K562 (cell line): ENCODE measurements at regions not wholly inside any gene's neighbourhood (a gene's known extent, or its start where the extent isn't known, plus 50 kb on each side); places are given as distances from the start of the nearest gene placed in this dataset.

Experiments
- ATAC-seq: fragments of 200-7000 bp; cut with Tn5 transposase; 3 replicates; pipeline ENCODE4 v1.9.1; 2020; ENCODE audit warnings: moderate library complexity
- BruUV-seq: library from RNA; stranded (reverse); fragments of 400-500 nt; replicated peaks from 2 replicates; lab custom pipeline; 2021; lab: Mats Ljungman, UMichigan
- CTCF ChIA-PET: fragments of 300-600 bp; formaldehyde crosslinking; extraction: SDS; loops from one replicate; lab custom pipeline; 2021; ENCODE audit warnings: low intra/inter-chr PET ratio; lab: Yijun Ruan, JAX
- POLR2A ChIA-PET: fragments of 300-600, 350-650 bp; sonication (Branson Sonifier 250); formaldehyde crosslinking; extraction: SDS; loops from one replicate; lab custom pipeline; 2021; ENCODE audit warnings: antibody characterized with exemption, inconsistent platforms; lab: Yijun Ruan, JAX
- DNase-seq, 4 experiments: peaks; one replicate each; pipeline versions ENCODE4 v3.0.0 to v3.0.0-alpha.2; 2011 to 2018; ENCODE audit warnings: low spot score in 3 of 4, mixed read lengths in 3 of 4; ENCODE audit errors: extremely low read depth in 1 of 4
- FAIRE-seq: peaks from 2 replicates; lab custom pipeline; 2011; peaks lifted over from hg19 to GRCh38; lab: Jason Lieb, UNC
- H2AFZ ChIP-seq: 2 replicates; pipeline ENCODE4 v1.6.0; 2011; ENCODE audit warnings: low read depth, low read length, control low read depth, inconsistent platforms
- H3K27ac ChIP-seq: fragments of 200-600 bp; 3 replicates; pipeline ENCODE4 v1.8.0; 2011; ENCODE audit warnings: low read depth, mild to moderate bottlenecking, control low read depth, inconsistent platforms, low read length, moderate library complexity, mixed read lengths; ENCODE audit errors: extremely low read depth
- H3K27me3 ChIP-seq, 2 experiments: fragments of 300-600 bp in 1 of 2; 2 replicates in 1 of 2; 3 replicates in 1 of 2; pipeline versions ENCODE4 v1.6.0 to v1.8.0; 2011; ENCODE audit warnings: inconsistent platforms in 2 of 2, low read length in 2 of 2, mild to moderate bottlenecking in 1 of 2, mixed read lengths in 1 of 2, moderate library complexity in 1 of 2; ENCODE audit not compliant: control insufficient read depth in 2 of 2, insufficient read depth in 2 of 2
- H3K36me3 ChIP-seq: fragments of 300-600 bp; 3 replicates; pipeline ENCODE4 v1.8.0; 2011; ENCODE audit warnings: mild to moderate bottlenecking, low read length, inconsistent platforms; ENCODE audit not compliant: control insufficient read depth, insufficient read depth
- H3K4me1 ChIP-seq, 2 experiments: fragments of 200-600 bp in 1 of 2; replicated peaks in 1 of 2; 2 replicates in 1 of 2; 3 replicates in 1 of 2; pipeline versions ENCODE4 v1.5.1 to v1.8.0; 2011; ENCODE audit warnings: inconsistent platforms in 2 of 2, low read length in 2 of 2, mild to moderate bottlenecking in 1 of 2, mixed read lengths in 1 of 2, moderate library complexity in 1 of 2; ENCODE audit not compliant: control insufficient read depth in 2 of 2, insufficient read depth in 2 of 2
- H3K4me2 ChIP-seq: 2 replicates; pipeline ENCODE4 v1.6.1; 2011; ENCODE audit warnings: low read length, control low read depth, inconsistent platforms, mixed read lengths; ENCODE audit not compliant: insufficient read depth
- H3K4me3 ChIP-seq: fragments of 200-600 bp; sonication (generic), shearing (Covaris generic); 2 replicates; pipeline ENCODE4 v1.5.1; 2016; ENCODE audit warnings: control low read depth, inconsistent platforms
- H3K79me2 ChIP-seq: fragments of 200-600 bp; 3 replicates; pipeline ENCODE4 v1.8.0; 2011; ENCODE audit warnings: low read length, inconsistent platforms; ENCODE audit not compliant: control insufficient read depth, insufficient read depth
- H3K9ac ChIP-seq, 2 experiments: 2 replicates each; pipeline versions ENCODE4 v1.6.0 to v1.6.1; 2011; ENCODE audit warnings: low read depth in 2 of 2, low read length in 2 of 2, control low read depth in 1 of 2, inconsistent platforms in 1 of 2, mild to moderate bottlenecking in 1 of 2, mixed read lengths in 1 of 2; ENCODE audit not compliant: insufficient read depth in 1 of 2
- H3K9me1 ChIP-seq: one replicate; pipeline ENCODE4 v1.6.0; 2011; ENCODE audit warnings: inconsistent platforms, mild to moderate bottlenecking, low read length, moderate library complexity; ENCODE audit not compliant: control insufficient read depth, insufficient read depth
- H3K9me3 ChIP-seq: replicated peaks from 2 replicates; pipeline ENCODE4 v1.5.1; 2011; ENCODE audit warnings: low read depth, low read length, inconsistent platforms; ENCODE audit not compliant: control insufficient read depth, insufficient read depth
- H4K20me1 ChIP-seq: replicated peaks from 2 replicates; pipeline ENCODE4 v1.6.1; 2011; ENCODE audit warnings: low read length, inconsistent platforms, mixed read lengths; ENCODE audit not compliant: control insufficient read depth, insufficient read depth
- MAFF ChIP-seq: IDR thresholded peaks from 2 replicates; pipeline ENCODE4 v1.6.1; 2012; ENCODE audit warnings: low read length, improper control_type of control experiment
- MAFK ChIP-seq: IDR thresholded peaks from 2 replicates; pipeline ENCODE4 v1.6.1; 2011; ENCODE audit warnings: low read length, improper control_type of control experiment
- NFXL1 ChIP-seq: fragments of 450-650 bp; formaldehyde crosslinking; IDR thresholded peaks from 2 replicates; pipeline ENCODE4 v1.4.0; 2021; ENCODE audit warnings: mild to moderate bottlenecking
- POU5F1 ChIP-seq: fragments of 150-350 bp; IDR thresholded peaks from 2 replicates; pipeline ENCODE4 v1.6.1; 2014; ENCODE audit warnings: borderline replicate concordance, low read length, low read depth, mild to moderate bottlenecking; ENCODE audit not compliant: partially characterized antibody
- RBFOX2 ChIP-seq: fragments of 200-400 bp; formaldehyde crosslinking; IDR thresholded peaks from 2 replicates; pipeline ENCODE4 v1.6.1; 2017; ENCODE audit warnings: low read depth, mild to moderate bottlenecking, low read length, moderate library complexity
- SMARCB1 ChIP-seq: IDR thresholded peaks from 2 replicates; pipeline ENCODE4 v1.6.1; 2011; ENCODE audit warnings: improper control_type of control experiment, low read depth; ENCODE audit not compliant: insufficient read length
- ZNF695 ChIP-seq: fragments of 450-650 bp; formaldehyde crosslinking; IDR thresholded peaks from 2 replicates; pipeline ENCODE4 v1.4.0; 2020; ENCODE audit warnings: mild to moderate bottlenecking, moderate library complexity
- ZNF77 ChIP-seq: fragments of 250-450 bp; sonication (Bioruptor Pico); IDR thresholded peaks from 2 replicates; pipeline ENCODE4 v1.5.0; 2020
- in situ Hi-C: fragments of 300-500 bp; cut with MboI; formaldehyde crosslinking; loops from 4 replicates; pipeline ENCODE4 v1.15.0; 2018; ENCODE audit warnings: inconsistent platforms, mixed read lengths
- intact Hi-C: fragments of 100-400 bp; cut with micrococcal nuclease; formaldehyde crosslinking; loops from 2 replicates; pipeline ENCODE4 v1.14.2; 2022
- TF ChIP-seq, protein P1 (sequence below), 3 experiments: fragments of 200-800 bp in 1 of 3; sonication (Bioruptor generic) in 1 of 3; sonication (generic) in 1 of 3; formaldehyde crosslinking in 1 of 3; IDR thresholded peaks; 2 replicates each; pipeline versions ENCODE4 v1.6.1 to v1.8.0; 2016 to 2022; ENCODE audit warnings: mild to moderate bottlenecking in 2 of 3, missing compliant biosample characterization in 2 of 3, missing genetic modification characterization in 2 of 3, missing genetic modification reagents in 1 of 3

DNA sequence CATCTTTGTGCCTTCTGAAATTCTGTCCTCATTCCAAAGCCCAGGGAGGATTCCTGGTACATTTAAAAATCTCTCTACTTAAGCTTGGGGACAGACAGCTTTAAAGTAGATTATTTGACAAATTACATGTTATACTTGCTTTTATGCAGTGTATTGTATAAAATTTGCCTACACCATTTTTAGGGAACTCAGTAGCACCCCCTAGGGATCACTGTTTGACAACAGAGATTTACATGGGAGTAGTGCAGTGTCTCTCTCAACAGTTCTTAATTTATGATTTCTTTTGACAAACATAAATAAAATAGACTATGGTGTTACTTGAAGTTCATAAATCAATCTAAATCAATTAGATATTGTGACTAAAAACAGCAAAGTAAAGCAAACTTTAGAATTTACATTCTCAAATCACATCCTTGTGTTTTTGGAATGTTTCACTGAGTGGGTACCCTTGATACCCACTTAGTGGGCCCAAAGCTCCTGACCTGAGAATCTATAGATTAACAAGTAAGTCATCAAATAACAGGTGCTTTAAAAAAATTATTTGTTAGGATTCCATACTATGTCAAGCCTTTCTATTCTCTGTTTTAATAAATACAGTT is 428.8 kb downstream of the DYNC2H1 start:
- Histone ChIP-seq H3K79me2 (no peaks in the 10 kb centered on the region), H3K27me3 (no peaks in the 10 kb centered on the region), H3K27ac (no peak overlapping the region), H3K4me3 (no peak overlapping the region), H3K36me3 (no peaks in the 10 kb centered on the region), H3K9me1 (no peaks in the 10 kb centered on the region), H3K9me3 (no peaks in the 10 kb centered on the region; the same call in 1 of the 2 replicates), H3K9ac (no peak overlapping the region), H2AFZ (no peak overlapping the region), H4K20me1 (no peaks in the 10 kb centered on the region), H3K4me2 (no peak overlapping the region), H3K4me1 (no peaks in the 10 kb centered on the region)
- no TSS peak for BruUV-seq
- ATAC-seq (no peak), DNase-seq (peak in 1 of 4 experiments; percentile 1), FAIRE-seq (no peak)
- TF ChIP-seq, protein P1, sequence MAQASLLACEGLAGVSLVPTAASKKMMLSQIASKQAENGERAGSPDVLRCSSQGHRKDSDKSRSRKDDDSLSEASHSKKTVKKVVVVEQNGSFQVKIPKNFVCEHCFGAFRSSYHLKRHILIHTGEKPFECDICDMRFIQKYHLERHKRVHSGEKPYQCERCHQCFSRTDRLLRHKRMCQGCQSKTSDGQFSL (CRISPR knock-in tag; IDR thresholded peaks at IDR 0.05) = no peak
- TF ChIP-seq, protein P1 (tag; IDR thresholded peaks at IDR 0.05) = no peak
- no peak for TF ChIP-seq SMARCB1
- no peak for TF ChIP-seq ZNF77 (CRISPR knock-in tag)
- CTCF ChIA-PET = no interaction called here
- intact Hi-C loops (no loop called here), in situ Hi-C loops (no loop called here)
- POLR2A ChIA-PET = no interaction called here

DNA sequence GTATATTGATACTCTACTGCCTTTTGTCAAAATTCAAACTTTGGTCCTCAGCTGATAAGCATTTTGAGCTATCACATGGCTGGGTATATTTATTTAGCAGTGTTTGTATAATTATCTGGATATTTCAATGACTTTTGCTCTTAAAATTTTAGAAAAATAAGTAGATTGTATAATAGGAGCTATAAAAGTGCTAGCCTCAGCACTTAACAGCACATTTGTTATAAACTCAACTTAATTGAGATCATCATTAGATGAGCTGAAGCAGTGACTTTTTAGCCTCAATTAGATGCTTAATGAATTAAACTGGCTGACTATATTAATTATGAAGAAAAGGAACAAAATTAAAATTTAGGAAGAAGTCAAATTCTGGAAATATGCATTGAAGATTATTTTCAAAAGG is 429.9 kb downstream of the DYNC2H1 start:
- Histone ChIP-seq H3K9ac (no peak overlapping the region), H3K27me3 (no peaks in the 10 kb centered on the region), H3K4me2 (no peak overlapping the region), H4K20me1 (no peaks in the 10 kb centered on the region), H3K79me2 (no peaks in the 10 kb centered on the region), H3K36me3 (no peaks in the 10 kb centered on the region), H2AFZ (no peak overlapping the region), H3K4me1 (no peaks in the 10 kb centered on the region), H3K9me3 (no peaks in the 10 kb centered on the region; the same call in 1 of the 2 replicates), H3K4me3 (no peak overlapping the region), H3K27ac (no peak overlapping the region), H3K9me1 (no peaks in the 10 kb centered on the region)
- FAIRE-seq (no peak), DNase-seq (no peak), ATAC-seq (no peak)
- peak; percentile 28; the same call in 1 of the 2 replicates for TF ChIP-seq MAFK
- TF ChIP-seq MAFF = peak; percentile 5; the same call in 1 of the 2 replicates
- no peak for TF ChIP-seq RBFOX2
- TF ChIP-seq ZNF695 (CRISPR knock-in tag) = no peak
- no peak for TF ChIP-seq POU5F1
- TF ChIP-seq NFXL1 (CRISPR knock-in tag) = no peak
- intact Hi-C loops (no loop called here), in situ Hi-C loops (no loop called here)
- ChIA-PET POLR2A (no interaction called here), CTCF (no interaction called here)
- no TSS peak for BruUV-seq
